SK-N-MC (cell line): ENCODE measurements at regions not wholly inside any gene's neighbourhood (a gene's known extent, or its start where the extent isn't known, plus 50 kb on each side); places are given as distances from the start of the nearest gene placed in this dataset.

Experiments used
- EZH2 ChIP-seq: fragments of 200-600 bp; sonication (generic); IDR thresholded peaks from one replicate; pipeline ENCODE4 v1.6.1; 2017; ENCODE audit warnings: antibody characterized with exemption
- POLR2AphosphoS5 ChIP-seq: IDR thresholded peaks from 2 replicates; pipeline ENCODE4 v1.6.1; 2012; ENCODE audit warnings: mild to moderate bottlenecking, low read depth, low read length, borderline replicate concordance

GRCh38 chr1:168466092-168466713 is 77.6 kb downstream of the XCL2 start:
- TF ChIP-seq POLR2AphosphoS5, result peak; percentile 15; the same call in 1 of the 2 replicates
- TF ChIP-seq EZH2, result no peak
